ENCODE measurements at regions not wholly inside any gene's neighbourhood (a gene's known extent, or its start where the extent isn't known, plus 50 kb on each side); places are given as distances from the start of the nearest gene placed in this dataset.

GRCh38 chr3:99167071-99167470, 265.6 kb upstream of the DCBLD2 start:
- Histone ChIP-seq H3K9ac (ENCODE audit: control insufficient read depth, insufficient read depth, low read length) (no peak overlapping the region), H3K4me3 (no peak overlapping the region), H2AFZ (ENCODE audit: control insufficient read depth, low read depth, low read length) (no peak overlapping the region), H3K9me3 (replicated peaks; ENCODE audit: control insufficient read depth, insufficient read depth, low read length) (no peaks in the 10 kb centered on the region), H3K27me3 (replicated peaks in 1 of 2; ENCODE audit: control insufficient read depth in 2 of 2, insufficient read depth in 2 of 2, low read length in 1 of 2) (no peaks in the 10 kb centered on the region), H3K36me3 (ENCODE audit: control insufficient read depth in 2 of 2, insufficient read depth in 2 of 2, low read length in 1 of 2) (no peaks in the 10 kb centered on the region), H3K4me2 (ENCODE audit: control insufficient read depth, insufficient read depth) (no peak overlapping the region), H4K20me1 (ENCODE audit: control insufficient read depth, insufficient read depth) (no peaks in the 10 kb centered on the region), H3K27ac (ENCODE audit: control insufficient read depth, insufficient read depth) (no peak overlapping the region), H3K79me2 (ENCODE audit: control insufficient read depth, insufficient read depth, low read length) (no peaks in the 10 kb centered on the region), H3K4me1 (ENCODE audit: control insufficient read depth, insufficient read depth, low read length) (no peaks in the 10 kb centered on the region)
- ChIA-PET SMC1A (ENCODE audit: uncharacterized antibody, unreplicated experiment) (interaction anchor here (0.8 kb wide), 1 partner anchor 17 kb away, joined by 4 read pairs; no protein-coding TSS in a partner anchor), POLR2A (no interaction called here), CTCF (no interaction called here), RAD21 (ENCODE audit: unreplicated experiment) (no interaction called here)
- ATAC-seq, result no peak
- no TSS peak for BruUV-seq (replicated peaks)
- intact Hi-C loops (cut with micrococcal nuclease; ENCODE audit: unreplicated experiment), result no loop called here
- TF ChIP-seq MYB (IDR thresholded peaks at IDR 0.05; ENCODE audit: borderline replicate concordance, low read depth, low read length), result no peak
- no peak for TF ChIP-seq ZNF207 (IDR thresholded peaks at IDR 0.05; ENCODE audit: borderline replicate concordance)
- in situ Hi-C loops (cut with MboI), result no loop called here
- FAIRE-seq, result no peak
- no peak for DNase-seq (ENCODE audit: low read depth, low spot score)

- CTCF ChIA-PET, result interaction anchor here (3.2 kb wide), 1 partner anchor 10 kb away, joined by 13 read pairs; no protein-coding TSS in a partner anchor
- FAIRE-seq, result no peak
- ATAC-seq, result no peak
Observed at GRCh38 chr3:99163314-99163713, 261.8 kb upstream of the DCBLD2 start.

More at GRCh38 chr3:99163314-99163713, 261.8 kb upstream of the DCBLD2 start:
- Histone ChIP-seq H3K4me3 (no peak overlapping the region), H3K9me3 (replicated peaks; ENCODE audit: control insufficient read depth, insufficient read depth, low read length) (peaks cover 5% of the 10 kb centered on the region; the same call in 1 of the 3 replicates), H3K27me3 (replicated peaks in 1 of 2; ENCODE audit: control insufficient read depth in 2 of 2, insufficient read depth in 2 of 2, low read length in 1 of 2) (no peaks in the 10 kb centered on the region), H3K27ac (ENCODE audit: control insufficient read depth, insufficient read depth) (no peak overlapping the region), H3K36me3 (ENCODE audit: control insufficient read depth in 2 of 2, insufficient read depth in 2 of 2, low read length in 1 of 2) (no peaks in the 10 kb centered on the region), H3K9ac (ENCODE audit: control insufficient read depth, insufficient read depth, low read length) (no peak overlapping the region), H3K4me1 (ENCODE audit: control insufficient read depth, insufficient read depth, low read length) (no peaks in the 10 kb centered on the region), H2AFZ (ENCODE audit: control insufficient read depth, low read depth, low read length) (no peak overlapping the region), H3K4me2 (ENCODE audit: control insufficient read depth, insufficient read depth) (no peak overlapping the region), H4K20me1 (ENCODE audit: control insufficient read depth, insufficient read depth) (no peaks in the 10 kb centered on the region), H3K79me2 (ENCODE audit: control insufficient read depth, insufficient read depth, low read length) (no peaks in the 10 kb centered on the region)
- TF ChIP-seq SUPT20H (IDR thresholded peaks at IDR 0.05; ENCODE audit: borderline replicate concordance, control insufficient read depth, low read depth, low read length) (no peak), ZBTB40 (IDR thresholded peaks at IDR 0.05; ENCODE audit: borderline replicate concordance) (no peak), SMC3 (IDR thresholded peaks at IDR 0.05; ENCODE audit: borderline replicate concordance, low read length) (no peak), IKZF2 (IDR thresholded peaks at IDR 0.05) (no peak), CHD4 (IDR thresholded peaks at IDR 0.05) (no peak), RAD21 (IDR thresholded peaks at IDR 0.05; ENCODE audit: insufficient read depth, low read depth, low read length) (no peak), WRNIP1 (IDR thresholded peaks at IDR 0.05; ENCODE audit: borderline replicate concordance, low read depth, low read length) (no peak), ZNF622 (IDR thresholded peaks at IDR 0.05) (no peak), REST (IDR thresholded peaks at IDR 0.05; ENCODE audit: low read depth, low read length) (no peak), SREBF2 (IDR thresholded peaks at IDR 0.05; ENCODE audit: low read length) (no peak)
- intact Hi-C loops (cut with micrococcal nuclease; ENCODE audit: unreplicated experiment), result no loop called here
- no TSS peak for BruUV-seq (replicated peaks)
- ChIA-PET SMC1A (ENCODE audit: uncharacterized antibody, unreplicated experiment) (interaction anchor here (0.6 kb wide), 1 partner anchor 346 kb away, joined by 3 read pairs; no protein-coding TSS in a partner anchor), POLR2A (no interaction called here), RAD21 (ENCODE audit: unreplicated experiment) (no interaction called here)
- in situ Hi-C loops (cut with MboI), result no loop called here
- 0% methylated on average over 3 of the region's 3 CpGs for WGBS (ENCODE audit: insufficient coverage, insufficient replicate concordance, low lambda C conversion rate, missing lambda C conversion rate)
- DNase-seq (ENCODE audit: low read depth, low spot score), result no peak
